Neural cell (in vitro differentiated cells): ENCODE measurements at regions not wholly inside any gene's neighbourhood (a gene's known extent, or its start where the extent isn't known, plus 50 kb on each side); places are given as distances from the start of the nearest gene placed in this dataset.

Experiments
- EP300 ChIP-seq: fragments of 450-650 bp; conservative IDR thresholded peaks from 2 replicates; pipeline ENCODE4 v1.6.1; 2014; ENCODE audit warnings: antibody characterized with exemption, mild to moderate bottlenecking, moderate library complexity; ENCODE audit not compliant: poor library complexity, severe bottlenecking
- EZH2 ChIP-seq: fragments of 200-600, 300-800 bp; shearing (Covaris generic), sonication (generic); IDR thresholded peaks from 2 replicates; pipeline ENCODE4 v1.6.1; 2014; ENCODE audit warnings: antibody characterized with exemption, low read length, borderline replicate concordance, mild to moderate bottlenecking; ENCODE audit not compliant: insufficient read depth, poor library complexity, severe bottlenecking
- POLR2AphosphoS5 ChIP-seq: IDR thresholded peaks from 2 replicates; pipeline ENCODE4 v1.6.1; 2012
- TAF1 ChIP-seq: IDR thresholded peaks from 2 replicates; pipeline ENCODE4 v1.6.1; 2012; ENCODE audit warnings: low read depth
- TF ChIP-seq, protein P1 (sequence below): fragments of 450-650 bp; IDR thresholded peaks from 2 replicates; pipeline ENCODE4 v1.5.1; 2014; ENCODE audit warnings: antibody characterized with exemption, mild to moderate bottlenecking, moderate library complexity; ENCODE audit not compliant: poor library complexity, severe bottlenecking

DNA sequence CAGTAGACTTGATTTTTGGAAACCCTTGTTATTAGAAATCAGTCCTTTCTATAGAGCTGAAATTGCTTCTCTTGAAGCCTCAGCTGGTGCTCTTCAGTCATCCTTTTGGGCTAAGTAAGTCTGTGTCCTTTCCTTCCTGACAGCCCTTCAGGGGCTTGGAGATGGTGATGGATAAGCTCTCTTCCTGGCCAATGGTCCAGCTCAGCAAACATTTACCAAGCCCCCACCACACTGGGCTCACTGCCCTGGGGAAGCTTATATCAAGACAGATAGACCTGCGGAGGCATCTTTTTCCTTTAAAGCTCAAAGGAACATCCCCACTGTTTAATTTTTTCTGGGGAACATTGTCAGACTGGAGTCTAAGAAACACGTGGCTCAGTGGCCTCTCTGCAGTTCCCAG lies 139.6 kb downstream of the HAPSTR1 start:
- TF ChIP-seq, protein P1, sequence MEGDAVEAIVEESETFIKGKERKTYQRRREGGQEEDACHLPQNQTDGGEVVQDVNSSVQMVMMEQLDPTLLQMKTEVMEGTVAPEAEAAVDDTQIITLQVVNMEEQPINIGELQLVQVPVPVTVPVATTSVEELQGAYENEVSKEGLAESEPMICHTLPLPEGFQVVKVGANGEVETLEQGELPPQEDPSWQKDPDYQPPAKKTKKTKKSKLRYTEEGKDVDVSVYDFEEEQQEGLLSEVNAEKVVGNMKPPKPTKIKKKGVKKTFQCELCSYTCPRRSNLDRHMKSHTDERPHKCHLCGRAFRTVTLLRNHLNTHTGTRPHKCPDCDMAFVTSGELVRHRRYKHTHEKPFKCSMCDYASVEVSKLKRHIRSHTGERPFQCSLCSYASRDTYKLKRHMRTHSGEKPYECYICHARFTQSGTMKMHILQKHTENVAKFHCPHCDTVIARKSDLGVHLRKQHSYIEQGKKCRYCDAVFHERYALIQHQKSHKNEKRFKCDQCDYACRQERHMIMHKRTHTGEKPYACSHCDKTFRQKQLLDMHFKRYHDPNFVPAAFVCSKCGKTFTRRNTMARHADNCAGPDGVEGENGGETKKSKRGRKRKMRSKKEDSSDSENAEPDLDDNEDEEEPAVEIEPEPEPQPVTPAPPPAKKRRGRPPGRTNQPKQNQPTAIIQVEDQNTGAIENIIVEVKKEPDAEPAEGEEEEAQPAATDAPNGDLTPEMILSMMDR: no peak
- TF ChIP-seq TAF1 (no peak), EP300 (no peak), EZH2 (no peak), POLR2AphosphoS5 (no peak)
